HG02870 (cell line): ENCODE measurements at regions not wholly inside any gene's neighbourhood (a gene's known extent, or its start where the extent isn't known, plus 50 kb on each side); places are given as distances from the start of the nearest gene placed in this dataset.

Source experiments
- ATAC-seq: cut with Tn5 transposase; IDR thresholded peaks from one replicate; pipeline ENCODE4 v1.9.1; 2021; ENCODE audit warnings: mild to moderate bottlenecking, moderate library complexity; ENCODE audit not compliant: unreplicated experiment

GRCh38 chr20:41888434-41888833, 270.3 kb upstream of the CHD6 start:
- no peak for ATAC-seq

- ATAC-seq, result no peak
Observed at GRCh38 chr20:41887500-41887899, 269.3 kb upstream of the CHD6 start.

- no peak for ATAC-seq
Observed at GRCh38 chr20:41881466-41882046, 263.4 kb upstream of the CHD6 start.

GRCh38 chr20:41879123-41879522, 260.9 kb upstream of the CHD6 start:
- no peak for ATAC-seq

- ATAC-seq, result no peak
Observed at GRCh38 chr20:41877911-41878310, 259.7 kb upstream of the CHD6 start.

- ATAC-seq, result no peak
Observed at GRCh38 chr20:41874658-41875057, 256.5 kb upstream of the CHD6 start.

GRCh38 chr20:41872930-41873329, 254.8 kb upstream of the CHD6 start:
- ATAC-seq, result no peak

GRCh38 chr20:41870869-41871462, 252.8 kb upstream of the CHD6 start:
- ATAC-seq, result no peak

- no peak for ATAC-seq
Observed at GRCh38 chr20:41869261-41869660, 251.1 kb upstream of the CHD6 start.

- no peak for ATAC-seq
Observed at GRCh38 chr20:41865938-41866337, 247.8 kb upstream of the CHD6 start.

- no peak for ATAC-seq
Observed at GRCh38 chr20:41862476-41862875, 244.3 kb upstream of the CHD6 start.

- ATAC-seq, result no peak
Observed at GRCh38 chr20:41861772-41862422, 243.7 kb upstream of the CHD6 start.

GRCh38 chr20:41854765-41855164, 236.6 kb upstream of the CHD6 start:
- no peak for ATAC-seq

GRCh38 chr20:41853806-41854205, 235.6 kb upstream of the CHD6 start:
- ATAC-seq, result no peak

GRCh38 chr20:41848180-41848579, 230.0 kb upstream of the CHD6 start:
- ATAC-seq, result no peak

- no peak for ATAC-seq
Observed at GRCh38 chr20:41837669-41838224, 219.6 kb upstream of the CHD6 start.

GRCh38 chr20:41833739-41834138, 215.6 kb upstream of the CHD6 start:
- no peak for ATAC-seq

- ATAC-seq, result no peak
Observed at GRCh38 chr20:41830702-41831101, 212.5 kb upstream of the CHD6 start.

GRCh38 chr20:41819436-41819835, 201.3 kb upstream of the CHD6 start:
- no peak for ATAC-seq

GRCh38 chr20:41818991-41819390, 200.8 kb upstream of the CHD6 start:
- ATAC-seq, result no peak

- no peak for ATAC-seq
Observed at GRCh38 chr20:41818369-41818768, 200.2 kb upstream of the CHD6 start.

- no peak for ATAC-seq
Observed at GRCh38 chr20:41811456-41811855, 193.3 kb upstream of the CHD6 start.
